Muscle layer of duodenum (tissue), 2 donors: ENCODE measurements at regions not wholly inside any gene's neighbourhood (a gene's known extent, or its start where the extent isn't known, plus 50 kb on each side); places are given as distances from the start of the nearest gene placed in this dataset.
"Not testable (repeated sequence)": the region's sequence is repeated elsewhere in the genome, so short reads cannot be mapped to it uniquely, and the experiment has no call there.

Experiments
- H3K27ac ChIP-seq: one replicate; pipeline ENCODE4 v1.7.0; 2013; ENCODE audit warnings: mild to moderate bottlenecking, low read length
- H3K27me3 ChIP-seq: one replicate; pipeline ENCODE4 v1.7.0; 2013; ENCODE audit warnings: low read depth, mild to moderate bottlenecking, control low read depth, low read length
- H3K36me3 ChIP-seq, 2 donors: one replicate each; pipeline ENCODE4 v1.7.0; 2013; ENCODE audit warnings: low read length in 2 of 2, control low read depth in 1 of 2, mild to moderate bottlenecking in 1 of 2; ENCODE audit not compliant: insufficient read depth in 2 of 2, control insufficient read depth in 1 of 2
- H3K4me1 ChIP-seq, 2 donors: one replicate each; pipeline ENCODE4 v1.7.0; 2013; ENCODE audit warnings: low read length in 2 of 2, mild to moderate bottlenecking in 2 of 2, control low read depth in 1 of 2, moderate library complexity in 1 of 2; ENCODE audit not compliant: insufficient read depth in 2 of 2, control insufficient read depth in 1 of 2
- H3K4me3 ChIP-seq, 2 donors: one replicate each; pipeline ENCODE4 v1.7.0; 2013; ENCODE audit warnings: low read length in 2 of 2, low read depth in 1 of 2, mild to moderate bottlenecking in 1 of 2
- H3K9me3 ChIP-seq, 2 donors: one replicate each; pipeline ENCODE4 v1.7.0; 2013; ENCODE audit warnings: low read length in 2 of 2, control low read depth in 1 of 2, mild to moderate bottlenecking in 1 of 2; ENCODE audit not compliant: control insufficient read depth in 1 of 2
- donor health status: healthy.

DNA sequence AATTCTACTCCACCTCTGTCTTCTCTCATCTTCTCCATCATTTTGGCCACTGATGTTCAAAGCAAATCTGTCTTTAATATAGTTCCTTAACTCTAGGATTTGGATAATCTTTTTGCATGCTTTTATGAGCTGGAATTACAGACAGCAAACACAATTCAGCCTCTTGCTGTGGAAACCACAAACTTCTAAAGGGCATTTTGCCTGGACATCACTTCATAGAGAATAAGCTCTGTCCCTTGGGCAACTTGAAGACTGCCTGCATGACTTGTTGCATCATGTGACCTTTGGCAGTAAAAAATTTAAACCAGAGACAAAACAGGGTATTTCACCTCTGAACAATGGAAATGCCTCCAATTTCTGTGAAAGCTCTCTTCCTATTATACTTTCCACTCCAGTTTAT, 74.1 kb upstream of the HDDC2 start:
- no peaks in the 10 kb centered on the region for H3K36me3 ChIP-seq
- no peaks in the 10 kb centered on the region for H3K4me1 ChIP-seq
- no peak overlapping the region for H3K4me3 ChIP-seq
- H3K27ac ChIP-seq = no peak overlapping the region
- H3K9me3 ChIP-seq = no peaks in the 10 kb centered on the region
- H3K27me3 ChIP-seq = no peaks in the 10 kb centered on the region

DNA sequence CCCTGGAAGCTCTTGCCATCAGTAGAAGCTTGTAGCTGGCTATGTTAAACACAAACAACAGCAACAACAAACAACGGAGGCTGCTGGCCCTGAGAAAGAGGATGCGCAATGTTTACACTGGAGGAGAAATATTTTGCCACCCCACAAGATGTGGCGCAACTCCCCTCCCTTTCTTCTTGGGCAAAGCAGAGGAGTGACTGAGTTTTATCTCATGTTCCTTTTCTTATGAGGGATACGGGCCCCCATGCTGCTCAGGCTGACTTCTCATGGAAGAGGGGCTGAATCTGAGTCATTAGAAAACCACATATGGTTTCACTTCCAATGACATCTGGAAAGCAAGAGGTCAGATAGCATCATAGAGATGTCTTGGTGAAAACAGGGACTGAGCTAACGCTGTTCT, 75.9 kb upstream of the HDDC2 start:
- H3K27me3 ChIP-seq = no peaks in the 10 kb centered on the region
- H3K4me3 ChIP-seq = no peak overlapping the region
- H3K4me1 ChIP-seq = no peaks in the 10 kb centered on the region
- no peaks in the 10 kb centered on the region for H3K36me3 ChIP-seq
- no peaks in the 10 kb centered on the region for H3K9me3 ChIP-seq
- H3K27ac ChIP-seq = no peak overlapping the region

DNA sequence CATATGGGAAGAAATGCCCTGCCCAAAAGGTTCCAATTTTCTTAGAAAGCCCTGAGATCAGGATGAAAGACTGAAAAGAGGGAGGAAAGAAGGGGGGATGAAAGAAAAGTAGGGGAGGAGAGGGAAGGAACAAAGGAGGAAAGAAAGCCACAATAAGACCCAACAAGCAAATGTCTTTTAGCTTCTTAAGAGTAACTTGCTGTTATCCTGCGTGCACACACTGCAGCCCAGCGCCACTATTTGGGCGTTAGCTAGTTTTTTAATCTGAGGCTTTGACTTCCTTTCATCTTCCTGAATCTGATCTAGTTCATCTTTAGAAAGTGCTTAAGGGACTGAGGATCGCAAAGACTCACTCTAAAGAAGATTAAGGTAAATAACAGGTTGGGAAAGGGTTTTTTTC, 77.4 kb upstream of the HDDC2 start:
- Histone ChIP-seq H3K27ac (no peak overlapping the region), H3K4me1 (no peaks in the 10 kb centered on the region), H3K9me3 (no peaks in the 10 kb centered on the region), H3K36me3 (no peaks in the 10 kb centered on the region), H3K27me3 (no peaks in the 10 kb centered on the region), H3K4me3 (no peak overlapping the region)

DNA sequence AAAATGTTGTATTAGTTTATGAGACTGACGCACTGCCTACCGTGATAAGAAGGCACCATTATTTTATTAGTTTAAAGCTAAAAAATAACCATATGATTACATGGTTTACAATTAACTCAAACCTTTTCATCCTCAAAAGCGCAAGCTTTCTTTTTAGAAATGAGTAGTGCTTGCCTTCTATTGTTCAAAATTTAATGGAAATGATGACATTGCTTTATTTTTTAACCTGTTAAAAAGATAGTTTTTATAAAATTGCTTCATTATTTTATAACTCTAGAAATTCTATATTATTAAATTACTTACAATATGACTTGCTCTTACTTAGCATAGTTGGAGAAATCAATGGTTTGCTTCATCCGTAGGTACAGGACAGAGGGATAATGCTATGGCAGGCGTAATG, 78.7 kb upstream of the HDDC2 start:
- Histone ChIP-seq H3K4me3 (no peak overlapping the region), H3K4me1 (no peaks in the 10 kb centered on the region), H3K36me3 (no peaks in the 10 kb centered on the region), H3K9me3 (no peaks in the 10 kb centered on the region), H3K27me3 (no peaks in the 10 kb centered on the region), H3K27ac (no peak overlapping the region)

DNA sequence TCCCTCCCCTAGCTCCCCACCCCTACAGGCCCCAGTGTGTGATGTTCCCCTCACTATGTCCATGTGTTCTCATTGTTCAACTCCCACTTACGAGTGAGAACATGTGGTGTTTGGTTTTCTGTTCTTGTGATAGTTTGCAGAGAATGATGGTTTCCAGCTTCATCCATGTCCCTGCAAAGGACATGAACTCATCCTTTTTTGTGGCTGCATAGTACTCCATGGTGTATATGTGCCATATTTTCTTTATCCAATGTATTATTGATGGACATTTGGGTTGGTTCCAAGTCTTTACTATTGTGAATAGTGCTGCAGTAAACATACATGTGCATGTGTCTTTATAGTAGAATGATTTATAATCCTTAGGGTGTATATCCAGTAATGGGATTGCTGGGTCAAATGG, 84.6 kb upstream of the HDDC2 start:
- H3K9me3 ChIP-seq, H3K27ac ChIP-seq, H3K27me3 ChIP-seq, H3K4me3 ChIP-seq, H3K36me3 ChIP-seq, H3K4me1 ChIP-seq: not testable (repeated sequence)

DNA sequence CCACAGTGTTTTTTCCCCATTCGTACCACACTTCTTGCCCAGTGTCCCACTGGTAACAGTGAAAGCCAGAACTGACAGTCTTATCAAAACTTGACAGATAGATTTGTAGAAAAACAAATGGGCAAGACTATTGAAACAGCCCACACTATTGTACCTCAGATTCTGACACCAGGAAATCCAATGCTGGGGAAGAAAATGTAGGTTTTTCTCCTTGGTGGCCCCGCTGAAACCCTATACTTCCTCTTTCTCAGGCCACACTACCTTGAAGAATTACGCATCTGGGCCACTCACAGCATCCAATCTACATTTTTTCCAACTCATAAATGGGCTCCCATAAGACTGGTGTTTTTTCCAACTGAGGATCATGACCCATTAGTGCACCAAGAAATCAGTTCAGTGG, 90.9 kb upstream of the HDDC2 start:
- Histone ChIP-seq H3K9me3 (peaks cover 0 to 2% of the 10 kb centered on the region in 2 donors), H3K27ac (no peak overlapping the region), H3K36me3 (no peaks in the 10 kb centered on the region), H3K4me3 (no peak overlapping the region), H3K4me1 (no peaks in the 10 kb centered on the region), H3K27me3 (no peaks in the 10 kb centered on the region)

DNA sequence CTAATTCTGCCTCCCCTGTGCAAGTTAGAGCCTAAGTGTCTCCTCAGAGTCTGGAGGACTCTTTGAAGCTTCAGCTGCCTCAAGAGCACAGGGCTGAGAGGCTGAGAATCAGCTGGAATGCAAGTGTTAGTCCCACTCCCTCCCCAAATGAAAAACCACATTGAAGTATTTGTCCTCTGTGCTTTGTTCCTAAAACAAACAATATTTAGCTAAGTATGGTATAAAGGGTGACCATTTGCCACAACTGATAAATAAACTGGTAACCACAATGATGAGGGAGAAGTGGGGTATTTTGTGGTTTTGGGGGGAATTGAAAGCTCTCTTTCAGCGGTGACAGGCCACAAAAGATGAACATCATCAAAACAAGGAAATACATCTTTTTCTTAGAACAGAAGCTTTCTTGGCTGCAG, 91.7 kb upstream of the HDDC2 start:
- Histone ChIP-seq H3K27ac (no peak overlapping the region), H3K4me1 (no peaks in the 10 kb centered on the region), H3K36me3 (no peaks in the 10 kb centered on the region), H3K4me3 (no peak overlapping the region), H3K9me3 (peaks cover 0 to 2% of the 10 kb centered on the region in 2 donors), H3K27me3 (no peaks in the 10 kb centered on the region)

DNA sequence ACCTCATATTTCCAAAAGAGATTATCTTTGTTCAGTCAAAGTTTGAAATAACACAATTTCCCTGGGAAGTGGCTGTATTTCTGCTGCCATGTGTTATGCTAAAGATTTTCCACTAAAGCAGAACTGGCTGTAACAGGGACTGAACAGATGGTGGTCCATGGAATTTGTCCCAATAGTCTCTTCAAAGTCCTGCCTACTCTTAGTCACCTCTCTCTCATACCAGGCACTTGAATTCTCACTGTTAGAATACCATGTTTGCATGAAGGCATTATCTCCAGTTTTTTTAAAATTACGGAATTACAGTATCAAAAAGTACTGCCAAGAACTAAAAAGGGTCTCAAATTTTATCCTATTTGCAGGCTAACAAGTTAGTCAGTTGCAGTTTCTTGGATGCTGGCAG, 105.0 kb upstream of the HDDC2 start:
- Histone ChIP-seq H3K4me1 (no peaks in the 10 kb centered on the region), H3K4me3 (no peak overlapping the region), H3K27ac (no peak overlapping the region), H3K9me3 (no peaks in the 10 kb centered on the region), H3K27me3 (no peaks in the 10 kb centered on the region), H3K36me3 (no peaks in the 10 kb centered on the region)

DNA sequence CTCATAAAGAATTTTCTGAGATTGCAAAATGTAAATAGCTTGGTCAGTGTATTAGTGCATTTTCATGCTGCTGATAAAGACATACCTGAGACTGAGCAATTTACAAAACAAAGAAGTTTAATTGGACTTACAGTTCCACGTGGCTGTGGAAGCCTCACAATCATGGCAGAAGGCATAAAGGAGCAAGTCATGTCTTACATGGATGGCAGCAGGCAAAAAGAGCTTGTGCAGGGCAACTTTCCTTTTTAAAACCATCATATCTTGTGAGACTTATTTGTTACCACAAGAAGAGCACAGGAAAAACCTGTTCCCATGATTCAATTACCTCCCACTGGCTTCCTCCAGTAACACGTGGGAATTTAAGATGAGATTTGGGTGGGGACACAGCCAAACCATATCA, 112.7 kb upstream of the HDDC2 start:
- no peak overlapping the region for H3K27ac ChIP-seq
- H3K36me3 ChIP-seq = no peaks in the 10 kb centered on the region
- H3K27me3 ChIP-seq = no peaks in the 10 kb centered on the region

DNA sequence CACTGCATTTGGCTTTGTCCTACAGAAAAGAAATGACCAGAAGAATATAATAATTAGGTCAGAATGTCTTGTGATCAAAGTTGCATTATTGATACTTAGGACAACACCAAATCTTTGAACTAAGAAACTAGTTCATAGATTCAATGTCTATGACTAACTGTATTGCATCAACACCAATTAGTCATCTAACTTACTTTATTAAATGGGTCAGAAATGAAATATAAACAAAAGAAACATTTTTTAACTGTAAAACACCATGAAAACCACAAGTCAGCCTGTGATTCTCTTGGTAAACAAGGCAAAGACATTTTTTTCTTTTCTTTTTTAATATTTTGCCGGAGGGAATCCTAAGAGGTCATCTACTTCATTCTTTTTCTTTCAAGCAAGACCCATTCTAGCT, 114.1 kb upstream of the HDDC2 start:
- H3K4me1 ChIP-seq = no peaks in the 10 kb centered on the region
- H3K27ac ChIP-seq = no peak overlapping the region
- H3K27me3 ChIP-seq = no peaks in the 10 kb centered on the region
- H3K9me3 ChIP-seq = peaks cover 0 to 3% of the 10 kb centered on the region in 2 donors
- no peak overlapping the region for H3K4me3 ChIP-seq
- no peaks in the 10 kb centered on the region for H3K36me3 ChIP-seq

More for the DNA sequence above, 112.7 kb upstream of the HDDC2 start:
- no peak overlapping the region for H3K4me3 ChIP-seq
- H3K9me3 ChIP-seq = peaks cover 0 to 3% of the 10 kb centered on the region in 2 donors
- no peaks in the 10 kb centered on the region for H3K4me1 ChIP-seq

DNA sequence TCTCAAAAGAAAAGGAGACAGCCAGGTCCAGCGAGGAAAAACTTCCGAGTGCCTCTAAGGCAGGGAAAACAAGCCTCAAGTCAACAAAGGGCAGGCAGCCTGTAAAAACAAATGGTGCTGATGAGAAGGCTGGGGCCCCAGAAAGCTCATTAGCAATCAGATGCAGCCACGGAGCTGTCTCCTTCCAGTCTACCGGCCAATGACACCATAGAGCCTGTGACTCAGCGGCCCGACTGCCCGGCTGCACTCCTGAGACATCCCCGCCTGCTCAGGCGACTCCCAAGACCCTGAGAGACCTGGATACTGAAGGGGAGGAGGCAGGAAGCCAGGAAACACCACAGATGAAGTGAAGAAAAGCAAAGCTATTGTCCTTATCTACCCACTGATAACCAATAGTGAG, 120.1 kb upstream of the HDDC2 start:
- no peaks in the 10 kb centered on the region for H3K27me3 ChIP-seq
- no peak overlapping the region for H3K4me3 ChIP-seq
- no peaks in the 10 kb centered on the region for H3K4me1 ChIP-seq
- H3K27ac ChIP-seq = no peak overlapping the region
- no peaks in the 10 kb centered on the region for H3K36me3 ChIP-seq
- H3K9me3 ChIP-seq = no peaks in the 10 kb centered on the region

DNA sequence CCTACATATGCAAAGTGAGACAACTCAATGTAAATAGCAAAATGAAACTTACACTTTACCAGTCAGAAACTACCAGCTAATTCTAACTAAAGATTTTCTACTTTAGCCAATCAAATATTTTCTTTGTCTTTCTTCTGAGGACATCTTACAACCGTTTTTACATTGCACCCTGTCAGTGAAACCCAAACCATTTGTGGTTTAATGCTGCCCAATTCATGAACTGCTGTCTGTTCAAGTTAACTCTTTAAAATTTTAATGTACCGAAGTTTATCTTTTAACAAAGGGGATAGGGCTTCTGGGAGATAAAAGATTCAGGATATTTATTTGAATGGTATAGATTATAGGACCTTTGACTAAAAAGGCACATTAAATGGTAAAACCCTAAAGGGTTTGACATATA, 121.3 kb upstream of the HDDC2 start:
- Histone ChIP-seq H3K36me3 (no peaks in the 10 kb centered on the region), H3K4me1 (no peaks in the 10 kb centered on the region), H3K4me3 (no peak overlapping the region)

More for the DNA sequence above, 121.3 kb upstream of the HDDC2 start:
- H3K27ac ChIP-seq = no peak overlapping the region
- no peaks in the 10 kb centered on the region for H3K27me3 ChIP-seq
- no peaks in the 10 kb centered on the region for H3K9me3 ChIP-seq
